ENCODE measurements at regions not wholly inside any gene's neighbourhood (a gene's known extent, or its start where the extent isn't known, plus 50 kb on each side); places are given as distances from the start of the nearest gene placed in this dataset.
A peak's percentile ranks its signal among the peaks of the same experiment; 100 is the strongest.

GRCh38 chr11:98679673-98680072, 341.1 kb upstream of the CNTN5 start:
- Histone ChIP-seq H3K36me3 (ENCODE audit: control insufficient read depth, insufficient read depth, low read length) (no peaks in the 10 kb centered on the region), H3K27ac (ENCODE audit: low read depth, low read length) (no peak overlapping the region), H3K4me1 (ENCODE audit: control insufficient read depth, insufficient read depth, low read length) (no peaks in the 10 kb centered on the region), H3K9me3 (ENCODE audit: control insufficient read depth, insufficient read depth, low read length) (peaks cover 2% of the 10 kb centered on the region), H3K4me3 (ENCODE audit: low read depth, low read length) (no peak overlapping the region), H3K27me3 (ENCODE audit: control insufficient read depth, insufficient read depth, low read length) (no peaks in the 10 kb centered on the region)
- DNase-seq (ENCODE audit: low read depth in 4 of 6, low spot score in 6 of 6), result no peak
- WGBS (ENCODE audit: insufficient coverage), result no CpG with 5 or more reads among the region's 1 CpG

GRCh38 chr11:98701541-98701940, 319.2 kb upstream of the CNTN5 start:
- H3K36me3 ChIP-seq (ENCODE audit: control insufficient read depth, insufficient read depth, low read length), result no peaks in the 10 kb centered on the region
- H3K9me3 ChIP-seq (ENCODE audit: control insufficient read depth, insufficient read depth, low read length), result no peaks in the 10 kb centered on the region

GRCh38 chr11:98703779-98704556, 316.8 kb upstream of the CNTN5 start:
- H3K4me1 ChIP-seq (ENCODE audit: control insufficient read depth, insufficient read depth, low read length), result no peaks in the 10 kb centered on the region

More at GRCh38 chr11:98701541-98701940, 319.2 kb upstream of the CNTN5 start:
- DNase-seq (ENCODE audit: low read depth in 4 of 6, low spot score in 6 of 6), result no peak
- no peak overlapping the region for H3K4me3 ChIP-seq (ENCODE audit: low read depth, low read length)
- H3K4me1 ChIP-seq (ENCODE audit: control insufficient read depth, insufficient read depth, low read length), result no peaks in the 10 kb centered on the region
- no peaks in the 10 kb centered on the region for H3K27me3 ChIP-seq (ENCODE audit: control insufficient read depth, insufficient read depth, low read length)
- no peak overlapping the region for H3K27ac ChIP-seq (ENCODE audit: low read depth, low read length)
- no CpG with 5 or more reads among the region's 1 CpG for WGBS (ENCODE audit: insufficient coverage)

GRCh38 chr11:98710026-98710425, 310.7 kb upstream of the CNTN5 start:
- no peak overlapping the region for H3K27ac ChIP-seq (ENCODE audit: low read depth, low read length)
- H3K27me3 ChIP-seq (ENCODE audit: control insufficient read depth, insufficient read depth, low read length), result no peaks in the 10 kb centered on the region
- peaks cover 5% of the 10 kb centered on the region for H3K9me3 ChIP-seq (ENCODE audit: control insufficient read depth, insufficient read depth, low read length)
- no peak overlapping the region for H3K4me3 ChIP-seq (ENCODE audit: low read depth, low read length)
- DNase-seq (ENCODE audit: low read depth in 4 of 6, low spot score in 6 of 6), result peak in 1 of 6 donors; percentile 92
- H3K4me1 ChIP-seq (ENCODE audit: control insufficient read depth, insufficient read depth, low read length), result no peaks in the 10 kb centered on the region
- H3K36me3 ChIP-seq (ENCODE audit: control insufficient read depth, insufficient read depth, low read length), result no peaks in the 10 kb centered on the region

More at GRCh38 chr11:98703779-98704556, 316.8 kb upstream of the CNTN5 start:
- H3K27me3 ChIP-seq (ENCODE audit: control insufficient read depth, insufficient read depth, low read length), result no peaks in the 10 kb centered on the region
- no peaks in the 10 kb centered on the region for H3K36me3 ChIP-seq (ENCODE audit: control insufficient read depth, insufficient read depth, low read length)
- peak in 1 of 6 donors; percentile 6 for DNase-seq (ENCODE audit: low read depth in 4 of 6, low spot score in 6 of 6)
- H3K27ac ChIP-seq (ENCODE audit: low read depth, low read length), result no peak overlapping the region
- H3K4me3 ChIP-seq (ENCODE audit: low read depth, low read length), result no peak overlapping the region
- WGBS (ENCODE audit: insufficient coverage), result no CpG with 5 or more reads among the region's 4 CpGs
- no peaks in the 10 kb centered on the region for H3K9me3 ChIP-seq (ENCODE audit: control insufficient read depth, insufficient read depth, low read length)

- Histone ChIP-seq H3K4me3 (ENCODE audit: low read depth, low read length) (no peak overlapping the region), H3K27me3 (ENCODE audit: control insufficient read depth, insufficient read depth, low read length) (no peaks in the 10 kb centered on the region), H3K9me3 (ENCODE audit: control insufficient read depth, insufficient read depth, low read length) (peaks cover 5% of the 10 kb centered on the region), H3K4me1 (ENCODE audit: control insufficient read depth, insufficient read depth, low read length) (no peaks in the 10 kb centered on the region), H3K27ac (ENCODE audit: low read depth, low read length) (no peak overlapping the region), H3K36me3 (ENCODE audit: control insufficient read depth, insufficient read depth, low read length) (no peaks in the 10 kb centered on the region)
- 50% methylated on average over 1 of the region's 5 CpGs for WGBS (ENCODE audit: insufficient coverage)
- peak in 5 of 6 donors; percentile 19 to 96 (median 48) for DNase-seq (ENCODE audit: low read depth in 4 of 6, low spot score in 6 of 6)
Measured at GRCh38 chr11:98710986-98711385, 309.8 kb upstream of the CNTN5 start.

- no peak for DNase-seq (ENCODE audit: low read depth in 4 of 6, low spot score in 6 of 6)
- Histone ChIP-seq H3K4me3 (ENCODE audit: low read depth, low read length) (no peak overlapping the region), H3K4me1 (ENCODE audit: control insufficient read depth, insufficient read depth, low read length) (no peaks in the 10 kb centered on the region), H3K27me3 (ENCODE audit: control insufficient read depth, insufficient read depth, low read length) (no peaks in the 10 kb centered on the region), H3K9me3 (ENCODE audit: control insufficient read depth, insufficient read depth, low read length) (no peaks in the 10 kb centered on the region), H3K36me3 (ENCODE audit: control insufficient read depth, insufficient read depth, low read length) (no peaks in the 10 kb centered on the region), H3K27ac (ENCODE audit: low read depth, low read length) (no peak overlapping the region)
- no CpG with 5 or more reads among the region's 3 CpGs for WGBS (ENCODE audit: insufficient coverage)
Measured at GRCh38 chr11:98720951-98721350, 299.8 kb upstream of the CNTN5 start.

- Histone ChIP-seq H3K27ac (ENCODE audit: low read depth, low read length) (no peak overlapping the region), H3K36me3 (ENCODE audit: control insufficient read depth, insufficient read depth, low read length) (no peaks in the 10 kb centered on the region), H3K4me3 (ENCODE audit: low read depth, low read length) (no peak overlapping the region), H3K9me3 (ENCODE audit: control insufficient read depth, insufficient read depth, low read length) (peaks cover 1% of the 10 kb centered on the region), H3K27me3 (ENCODE audit: control insufficient read depth, insufficient read depth, low read length) (no peaks in the 10 kb centered on the region), H3K4me1 (ENCODE audit: control insufficient read depth, insufficient read depth, low read length) (no peaks in the 10 kb centered on the region)
- WGBS (ENCODE audit: insufficient coverage), result no CpG with 5 or more reads among the region's 5 CpGs
- no peak for DNase-seq (ENCODE audit: low read depth in 4 of 6, low spot score in 6 of 6)
Measured at GRCh38 chr11:98725471-98725870, 295.3 kb upstream of the CNTN5 start.

- no CpG with 5 or more reads among the region's 4 CpGs for WGBS (ENCODE audit: insufficient coverage)
- H3K27me3 ChIP-seq (ENCODE audit: control insufficient read depth, insufficient read depth, low read length), result no peaks in the 10 kb centered on the region
- H3K4me3 ChIP-seq (ENCODE audit: low read depth, low read length), result no peak overlapping the region
- H3K27ac ChIP-seq (ENCODE audit: low read depth, low read length), result no peak overlapping the region
- H3K9me3 ChIP-seq (ENCODE audit: control insufficient read depth, insufficient read depth, low read length), result peaks cover 1% of the 10 kb centered on the region
- H3K36me3 ChIP-seq (ENCODE audit: control insufficient read depth, insufficient read depth, low read length), result no peaks in the 10 kb centered on the region
- DNase-seq (ENCODE audit: low read depth in 4 of 6, low spot score in 6 of 6), result no peak
- H3K4me1 ChIP-seq (ENCODE audit: control insufficient read depth, insufficient read depth, low read length), result no peaks in the 10 kb centered on the region
Measured at GRCh38 chr11:98728421-98728820, 292.3 kb upstream of the CNTN5 start.

GRCh38 chr11:98729118-98729517, 291.6 kb upstream of the CNTN5 start:
- no peaks in the 10 kb centered on the region for H3K4me1 ChIP-seq (ENCODE audit: control insufficient read depth, insufficient read depth, low read length)
- no peak overlapping the region for H3K4me3 ChIP-seq (ENCODE audit: low read depth, low read length)
- no peaks in the 10 kb centered on the region for H3K27me3 ChIP-seq (ENCODE audit: control insufficient read depth, insufficient read depth, low read length)
- H3K27ac ChIP-seq (ENCODE audit: low read depth, low read length), result no peak overlapping the region
- peaks cover 1% of the 10 kb centered on the region for H3K9me3 ChIP-seq (ENCODE audit: control insufficient read depth, insufficient read depth, low read length)
- WGBS (ENCODE audit: insufficient coverage), result 96% methylated on average over 4 of the region's 6 CpGs
- H3K36me3 ChIP-seq (ENCODE audit: control insufficient read depth, insufficient read depth, low read length), result no peaks in the 10 kb centered on the region
- DNase-seq (ENCODE audit: low read depth in 4 of 6, low spot score in 6 of 6), result no peak

- Histone ChIP-seq H3K36me3 (ENCODE audit: control insufficient read depth, insufficient read depth, low read length) (no peaks in the 10 kb centered on the region), H3K4me3 (ENCODE audit: low read depth, low read length) (no peak overlapping the region), H3K27me3 (ENCODE audit: control insufficient read depth, insufficient read depth, low read length) (no peaks in the 10 kb centered on the region), H3K9me3 (ENCODE audit: control insufficient read depth, insufficient read depth, low read length) (no peaks in the 10 kb centered on the region), H3K27ac (ENCODE audit: low read depth, low read length) (no peak overlapping the region), H3K4me1 (ENCODE audit: control insufficient read depth, insufficient read depth, low read length) (no peaks in the 10 kb centered on the region)
- no peak for DNase-seq (ENCODE audit: low read depth in 4 of 6, low spot score in 6 of 6)
- WGBS (ENCODE audit: insufficient coverage), result 60% methylated on average over 1 of the region's 1 CpG
Measured at GRCh38 chr11:98732947-98733346, 287.8 kb upstream of the CNTN5 start.

Measured in spinal cord (tissue), 9 donors.